ENCODE measurements at regions not wholly inside any gene's neighbourhood (a gene's known extent, or its start where the extent isn't known, plus 50 kb on each side); places are given as distances from the start of the nearest gene placed in this dataset.

DNA sequence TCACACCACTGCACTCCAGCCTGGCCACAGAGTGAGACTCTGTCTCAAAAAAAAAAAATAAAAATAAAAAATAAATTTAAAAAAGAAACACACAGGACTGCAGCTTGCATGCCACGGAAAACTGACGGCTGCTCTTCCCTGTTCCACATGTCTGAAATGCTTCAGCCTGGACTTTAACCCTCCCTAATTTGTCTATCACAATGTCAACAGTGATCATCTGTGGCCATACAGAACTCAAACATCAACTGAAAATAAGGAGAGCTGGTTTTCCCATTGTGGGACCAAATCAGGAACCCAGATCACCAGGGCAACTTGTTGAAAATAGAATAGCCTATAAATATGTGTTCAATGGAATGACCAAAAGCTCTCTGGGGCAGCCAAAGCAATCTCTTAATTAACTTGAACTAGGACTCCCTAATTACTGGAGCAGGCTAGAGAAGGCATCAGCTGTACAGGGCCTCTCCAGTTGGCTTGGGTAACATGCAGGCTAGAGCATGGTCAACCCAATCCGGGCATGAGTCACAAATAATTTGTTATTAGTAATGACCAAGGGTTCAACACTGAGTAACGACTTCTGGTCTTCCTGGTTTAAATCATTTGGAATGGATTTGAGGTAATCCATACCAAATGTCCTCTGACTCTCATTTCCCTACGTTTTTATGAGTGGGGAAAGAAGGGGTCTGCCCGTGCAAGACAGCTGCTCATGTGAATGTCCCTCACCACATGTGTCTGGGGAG is 62.7 kb upstream of the KAZN start:
- no peak for DNase-seq (ENCODE audit: low read depth)
- no peak overlapping the region for H3K4me3 ChIP-seq (ENCODE audit: low read depth, low read length)
- TF ChIP-seq, protein P1, sequence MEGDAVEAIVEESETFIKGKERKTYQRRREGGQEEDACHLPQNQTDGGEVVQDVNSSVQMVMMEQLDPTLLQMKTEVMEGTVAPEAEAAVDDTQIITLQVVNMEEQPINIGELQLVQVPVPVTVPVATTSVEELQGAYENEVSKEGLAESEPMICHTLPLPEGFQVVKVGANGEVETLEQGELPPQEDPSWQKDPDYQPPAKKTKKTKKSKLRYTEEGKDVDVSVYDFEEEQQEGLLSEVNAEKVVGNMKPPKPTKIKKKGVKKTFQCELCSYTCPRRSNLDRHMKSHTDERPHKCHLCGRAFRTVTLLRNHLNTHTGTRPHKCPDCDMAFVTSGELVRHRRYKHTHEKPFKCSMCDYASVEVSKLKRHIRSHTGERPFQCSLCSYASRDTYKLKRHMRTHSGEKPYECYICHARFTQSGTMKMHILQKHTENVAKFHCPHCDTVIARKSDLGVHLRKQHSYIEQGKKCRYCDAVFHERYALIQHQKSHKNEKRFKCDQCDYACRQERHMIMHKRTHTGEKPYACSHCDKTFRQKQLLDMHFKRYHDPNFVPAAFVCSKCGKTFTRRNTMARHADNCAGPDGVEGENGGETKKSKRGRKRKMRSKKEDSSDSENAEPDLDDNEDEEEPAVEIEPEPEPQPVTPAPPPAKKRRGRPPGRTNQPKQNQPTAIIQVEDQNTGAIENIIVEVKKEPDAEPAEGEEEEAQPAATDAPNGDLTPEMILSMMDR (IDR thresholded peaks at IDR 0.05; ENCODE audit: low read depth, low read length, missing control alignments): no peak
- in situ Hi-C loops (cut with HindIII; ENCODE audit: low sequenced_read_pairs): no loop called here

DNA sequence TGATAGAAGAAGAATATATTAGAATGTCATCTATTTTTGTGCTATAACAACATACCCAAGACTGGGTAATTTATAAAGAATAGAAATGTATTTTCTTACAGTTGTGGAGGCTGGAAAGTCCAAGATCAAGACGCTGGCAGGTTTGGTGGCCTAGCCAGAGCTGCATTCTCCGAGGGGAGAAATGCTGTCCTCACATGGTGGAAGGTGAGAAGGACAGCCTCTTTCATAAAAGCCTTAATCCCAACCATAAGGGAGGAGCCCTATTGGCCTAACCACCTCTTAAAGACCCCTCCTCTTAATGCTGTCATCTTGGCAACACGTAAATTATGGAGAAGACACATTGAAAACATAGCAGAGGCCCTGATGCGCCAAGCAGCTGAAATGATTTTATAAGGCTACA is 60.1 kb upstream of the KAZN start:
- DNase-seq (ENCODE audit: low read depth): no peak
- in situ Hi-C loops (cut with HindIII; ENCODE audit: low sequenced_read_pairs): no loop called here
- TF ChIP-seq, protein P1 (IDR thresholded peaks at IDR 0.05; ENCODE audit: low read depth, low read length, missing control alignments): peak; percentile 27
- no peak overlapping the region for H3K4me3 ChIP-seq (ENCODE audit: low read depth, low read length)

DNA sequence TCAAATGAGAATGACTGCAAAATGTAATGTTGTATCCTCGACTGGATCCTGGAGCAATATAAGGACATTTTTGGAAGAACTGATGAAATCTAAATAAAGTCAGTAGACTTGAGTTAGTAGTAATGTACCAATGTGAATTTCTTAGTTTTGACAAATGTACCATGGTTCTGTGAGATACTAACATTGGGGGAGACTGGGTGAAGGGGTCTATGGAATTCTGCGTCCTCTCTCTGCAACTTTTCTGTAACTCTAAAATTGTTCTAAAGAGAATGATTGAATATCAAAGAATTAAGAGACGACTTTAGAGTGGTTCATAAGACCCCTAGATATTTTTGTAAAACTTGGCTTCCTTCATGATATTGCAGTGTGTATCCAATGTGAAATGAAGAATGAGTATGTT is 59.2 kb upstream of the KAZN start:
- TF ChIP-seq, protein P1 (IDR thresholded peaks at IDR 0.05; ENCODE audit: low read depth, low read length, missing control alignments): no peak
- H3K4me3 ChIP-seq (ENCODE audit: low read depth, low read length): no peak overlapping the region
- DNase-seq (ENCODE audit: low read depth): no peak
- in situ Hi-C loops (cut with HindIII; ENCODE audit: low sequenced_read_pairs): no loop called here

DNA sequence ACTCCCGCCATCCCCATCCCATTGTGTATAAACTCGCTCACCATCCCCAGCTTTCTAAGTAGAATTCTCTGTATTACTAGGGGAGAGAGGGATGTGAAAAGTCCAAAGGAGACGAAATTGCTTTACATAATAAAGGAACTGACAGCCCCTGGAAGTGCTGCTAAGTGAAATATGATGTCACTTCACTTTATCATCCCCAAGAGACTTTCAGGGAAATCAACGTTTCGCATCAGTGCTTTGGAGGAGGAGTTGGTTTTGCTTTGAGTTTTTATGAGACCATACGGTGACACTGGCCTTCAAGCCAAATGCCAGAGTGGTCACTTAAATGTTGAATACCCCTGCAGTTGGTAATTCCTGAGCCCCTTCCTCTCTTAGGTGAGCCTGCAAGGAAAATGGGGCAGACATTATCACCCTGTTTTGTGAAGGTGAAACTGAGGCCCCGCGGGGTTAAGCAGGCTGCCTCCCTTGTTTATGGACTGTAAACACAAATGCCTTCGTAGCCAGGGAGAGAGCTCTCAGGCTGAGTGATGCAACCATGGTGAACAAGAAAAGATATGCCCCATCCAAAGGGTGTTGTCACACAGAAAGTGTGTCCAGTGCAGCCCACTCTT is 58.4 kb upstream of the KAZN start:
- in situ Hi-C loops (cut with HindIII; ENCODE audit: low sequenced_read_pairs): no loop called here
- no peak overlapping the region for H3K4me3 ChIP-seq (ENCODE audit: low read depth, low read length)
- TF ChIP-seq, protein P1 (IDR thresholded peaks at IDR 0.05; ENCODE audit: low read depth, low read length, missing control alignments): no peak
- no peak for DNase-seq (ENCODE audit: low read depth)

- no peak overlapping the region for H3K4me3 ChIP-seq (ENCODE audit: low read depth, low read length)
- TF ChIP-seq, protein P1 (IDR thresholded peaks at IDR 0.05; ENCODE audit: low read depth, low read length, missing control alignments): no peak
- in situ Hi-C loops (cut with HindIII; ENCODE audit: low sequenced_read_pairs): no loop called here
- DNase-seq (ENCODE audit: low read depth): no peak
Observed at GRCh38 chr1:14541348-14541747, 57.1 kb upstream of the KAZN start.

- DNase-seq (ENCODE audit: low read depth): no peak
- in situ Hi-C loops (cut with HindIII; ENCODE audit: low sequenced_read_pairs): no loop called here
- no peak overlapping the region for H3K4me3 ChIP-seq (ENCODE audit: low read depth, low read length)
- TF ChIP-seq, protein P1 (IDR thresholded peaks at IDR 0.05; ENCODE audit: low read depth, low read length, missing control alignments): no peak
Observed at GRCh38 chr1:14543191-14543840, 55.2 kb upstream of the KAZN start.
